K562 (cell line): ENCODE measurements at regions not wholly inside any gene's neighbourhood (a gene's known extent, or its start where the extent isn't known, plus 50 kb on each side); places are given as distances from the start of the nearest gene placed in this dataset.

Source experiments
- ATAC-seq: fragments of 200-7000 bp; cut with Tn5 transposase; 3 replicates; pipeline ENCODE4 v1.9.1; 2020; ENCODE audit warnings: moderate library complexity
- BruUV-seq: library from RNA; stranded (reverse); fragments of 400-500 nt; replicated peaks from 2 replicates; lab custom pipeline; 2021; lab: Mats Ljungman, UMichigan
- CTCF ChIA-PET: fragments of 300-600 bp; formaldehyde crosslinking; extraction: SDS; loops from one replicate; lab custom pipeline; 2021; ENCODE audit warnings: low intra/inter-chr PET ratio; lab: Yijun Ruan, JAX
- POLR2A ChIA-PET: fragments of 300-600, 350-650 bp; sonication (Branson Sonifier 250); formaldehyde crosslinking; extraction: SDS; loops from one replicate; lab custom pipeline; 2021; ENCODE audit warnings: antibody characterized with exemption, inconsistent platforms; lab: Yijun Ruan, JAX
- DNase-seq, 4 experiments: peaks; one replicate each; pipeline versions ENCODE4 v3.0.0 to v3.0.0-alpha.2; 2011 to 2018; ENCODE audit warnings: low spot score in 3 of 4, mixed read lengths in 3 of 4; ENCODE audit errors: extremely low read depth in 1 of 4
- FAIRE-seq: peaks from 2 replicates; lab custom pipeline; 2011; peaks lifted over from hg19 to GRCh38; lab: Jason Lieb, UNC
- H2AFZ ChIP-seq: 2 replicates; pipeline ENCODE4 v1.6.0; 2011; ENCODE audit warnings: low read depth, low read length, control low read depth, inconsistent platforms
- H3K27ac ChIP-seq: fragments of 200-600 bp; 3 replicates; pipeline ENCODE4 v1.8.0; 2011; ENCODE audit warnings: low read depth, mild to moderate bottlenecking, control low read depth, inconsistent platforms, low read length, moderate library complexity, mixed read lengths; ENCODE audit errors: extremely low read depth
- H3K27me3 ChIP-seq, 2 experiments: fragments of 300-600 bp in 1 of 2; 2 replicates in 1 of 2; 3 replicates in 1 of 2; pipeline versions ENCODE4 v1.6.0 to v1.8.0; 2011; ENCODE audit warnings: inconsistent platforms in 2 of 2, low read length in 2 of 2, mild to moderate bottlenecking in 1 of 2, mixed read lengths in 1 of 2, moderate library complexity in 1 of 2; ENCODE audit not compliant: control insufficient read depth in 2 of 2, insufficient read depth in 2 of 2
- H3K36me3 ChIP-seq: fragments of 300-600 bp; 3 replicates; pipeline ENCODE4 v1.8.0; 2011; ENCODE audit warnings: mild to moderate bottlenecking, low read length, inconsistent platforms; ENCODE audit not compliant: control insufficient read depth, insufficient read depth
- H3K4me1 ChIP-seq, 2 experiments: fragments of 200-600 bp in 1 of 2; replicated peaks in 1 of 2; 2 replicates in 1 of 2; 3 replicates in 1 of 2; pipeline versions ENCODE4 v1.5.1 to v1.8.0; 2011; ENCODE audit warnings: inconsistent platforms in 2 of 2, low read length in 2 of 2, mild to moderate bottlenecking in 1 of 2, mixed read lengths in 1 of 2, moderate library complexity in 1 of 2; ENCODE audit not compliant: control insufficient read depth in 2 of 2, insufficient read depth in 2 of 2
- H3K4me2 ChIP-seq: 2 replicates; pipeline ENCODE4 v1.6.1; 2011; ENCODE audit warnings: low read length, control low read depth, inconsistent platforms, mixed read lengths; ENCODE audit not compliant: insufficient read depth
- H3K4me3 ChIP-seq: fragments of 200-600 bp; sonication (generic), shearing (Covaris generic); 2 replicates; pipeline ENCODE4 v1.5.1; 2016; ENCODE audit warnings: control low read depth, inconsistent platforms
- H3K79me2 ChIP-seq: fragments of 200-600 bp; 3 replicates; pipeline ENCODE4 v1.8.0; 2011; ENCODE audit warnings: low read length, inconsistent platforms; ENCODE audit not compliant: control insufficient read depth, insufficient read depth
- H3K9ac ChIP-seq, 2 experiments: 2 replicates each; pipeline versions ENCODE4 v1.6.0 to v1.6.1; 2011; ENCODE audit warnings: low read depth in 2 of 2, low read length in 2 of 2, control low read depth in 1 of 2, inconsistent platforms in 1 of 2, mild to moderate bottlenecking in 1 of 2, mixed read lengths in 1 of 2; ENCODE audit not compliant: insufficient read depth in 1 of 2
- H3K9me1 ChIP-seq: one replicate; pipeline ENCODE4 v1.6.0; 2011; ENCODE audit warnings: inconsistent platforms, mild to moderate bottlenecking, low read length, moderate library complexity; ENCODE audit not compliant: control insufficient read depth, insufficient read depth
- H3K9me3 ChIP-seq: replicated peaks from 2 replicates; pipeline ENCODE4 v1.5.1; 2011; ENCODE audit warnings: low read depth, low read length, inconsistent platforms; ENCODE audit not compliant: control insufficient read depth, insufficient read depth
- H4K20me1 ChIP-seq: replicated peaks from 2 replicates; pipeline ENCODE4 v1.6.1; 2011; ENCODE audit warnings: low read length, inconsistent platforms, mixed read lengths; ENCODE audit not compliant: control insufficient read depth, insufficient read depth
- BRF1 ChIP-seq: IDR thresholded peaks from 3 replicates; pipeline ENCODE4 v1.6.1; 2011; ENCODE audit warnings: borderline replicate concordance, mild to moderate bottlenecking; ENCODE audit not compliant: insufficient read length; ENCODE audit errors: extremely low read depth
- C11orf30 ChIP-seq: fragments of 450-650 bp; IDR thresholded peaks from 2 replicates; pipeline ENCODE4 v1.6.1; 2016; ENCODE audit warnings: low read depth, mild to moderate bottlenecking
- MYC ChIP-seq, 2 experiments: fragments of 250-450 bp in 1 of 2; sonication (Bioruptor Pico) in 1 of 2; IDR thresholded peaks; 2 replicates each; pipeline versions ENCODE4 v1.5.1 to v1.6.1; 2012 to 2021; ENCODE audit warnings: low read depth in 2 of 2, borderline replicate concordance in 1 of 2, improper control_type of control experiment in 1 of 2, low read length in 1 of 2, mild to moderate bottlenecking in 1 of 2, moderate library complexity in 1 of 2
- NFXL1 ChIP-seq: fragments of 450-650 bp; formaldehyde crosslinking; IDR thresholded peaks from 2 replicates; pipeline ENCODE4 v1.4.0; 2021; ENCODE audit warnings: mild to moderate bottlenecking
- RBM15 ChIP-seq: fragments of 200-400 bp; formaldehyde crosslinking; IDR thresholded peaks from 2 replicates; pipeline ENCODE4 v1.6.1; 2018; ENCODE audit warnings: mild to moderate bottlenecking, low read length, moderate library complexity; ENCODE audit not compliant: insufficient read depth
- RBM25 ChIP-seq: fragments of 200-400 bp; formaldehyde crosslinking; IDR thresholded peaks from 2 replicates; pipeline ENCODE4 v1.6.1; 2018; ENCODE audit warnings: low read length, low read depth, moderate library complexity; ENCODE audit not compliant: severe bottlenecking
- SETDB1 ChIP-seq: IDR thresholded peaks from one replicate; pipeline ENCODE4 v1.6.1; 2012; ENCODE audit warnings: low read length, control low read depth, inconsistent platforms
- TCF15 ChIP-seq: fragments of 250-450 bp; sonication (Bioruptor Pico); IDR thresholded peaks from 2 replicates; pipeline ENCODE4 v1.8.0; 2022; ENCODE audit warnings: moderate library complexity, mild to moderate bottlenecking, inconsistent platforms
- TRIM24 ChIP-seq, 2 experiments: fragments of 450-650 bp; IDR thresholded peaks; 2 replicates each; pipeline ENCODE4 v1.6.1; 2016
- ZNF140 ChIP-seq: fragments of 250-450 bp; sonication (Bioruptor Pico); IDR thresholded peaks from 2 replicates; pipeline ENCODE4 v1.8.0; 2021; ENCODE audit warnings: moderate library complexity, mild to moderate bottlenecking, inconsistent platforms
- ZNF75A ChIP-seq: fragments of 450-650 bp; formaldehyde crosslinking; IDR thresholded peaks from 2 replicates; pipeline ENCODE4 v1.4.0; 2020; ENCODE audit warnings: mild to moderate bottlenecking
- ZSCAN29 ChIP-seq: fragments of 450-650 bp; IDR thresholded peaks from 2 replicates; pipeline ENCODE4 v1.6.1; 2017
- WGBS: fragments of 100-300 bp; shearing (Covaris generic); methylation state at CpG from one replicate; pipeline ENCODE4 v1.1.6; 2016; ENCODE audit warnings: low coverage, mixed read lengths; ENCODE audit not compliant: insufficient coverage; ENCODE audit errors: missing lambda C conversion rate; 5-methylcytosine and 5-hydroxymethylcytosine counted together
- in situ Hi-C: fragments of 300-500 bp; cut with MboI; formaldehyde crosslinking; loops from 4 replicates; pipeline ENCODE4 v1.15.0; 2018; ENCODE audit warnings: inconsistent platforms, mixed read lengths
- intact Hi-C: fragments of 100-400 bp; cut with micrococcal nuclease; formaldehyde crosslinking; loops from 2 replicates; pipeline ENCODE4 v1.14.2; 2022

- no peak overlapping the region for H3K9ac ChIP-seq
- TF ChIP-seq SETDB1 (no peak), NFXL1 (CRISPR knock-in tag) (no peak), TCF15 (CRISPR knock-in tag) (no peak), RBM15 (no peak), RBM25 (no peak), ZNF140 (CRISPR knock-in tag) (no peak), MYC (IDR thresholded peaks at IDR 0.05; ENCODE audit: low read depth, low read length) (no peak), MYC (CRISPR knock-in tag; IDR thresholded peaks at IDR 0.05; ENCODE audit: borderline replicate concordance, low read depth) (no peak), ZNF75A (CRISPR knock-in tag) (no peak), C11orf30 (no peak), BRF1 (no peak), TRIM24 (IDR thresholded peaks at IDR 0.05) (no peak), ZSCAN29 (no peak)
- no peaks in the 10 kb centered on the region for H4K20me1 ChIP-seq
- no peak overlapping the region for H3K27ac ChIP-seq
- H3K4me1 ChIP-seq = no peaks in the 10 kb centered on the region
- ChIA-PET CTCF (no interaction called here), POLR2A (no interaction called here)
- no peaks in the 10 kb centered on the region for H3K9me1 ChIP-seq
- FAIRE-seq (no peak), DNase-seq (no peak), ATAC-seq (no peak)
- in situ Hi-C loops = no loop called here
- H3K79me2 ChIP-seq = no peaks in the 10 kb centered on the region
- peaks cover 0 to 9% of the 10 kb centered on the region in 2 experiments; a peak in 2 of 5 replicates for H3K27me3 ChIP-seq
- H2AFZ ChIP-seq = no peak overlapping the region
- H3K9me3 ChIP-seq = no peaks in the 10 kb centered on the region
- H3K36me3 ChIP-seq = no peaks in the 10 kb centered on the region
- BruUV-seq = no TSS peak
- intact Hi-C loops = no loop called here
- H3K4me2 ChIP-seq = no peak overlapping the region
- H3K4me3 ChIP-seq = no peak overlapping the region
- 7% methylated on average over 4 of the region's 4 CpGs for WGBS
Measured at GRCh38 chr11:116543911-116544475, 228.8 kb downstream of the BUD13 start.
